ENCODE measurements at regions not wholly inside any gene's neighbourhood (a gene's known extent, or its start where the extent isn't known, plus 50 kb on each side); places are given as distances from the start of the nearest gene placed in this dataset.
"Not testable (repeated sequence)": the region's sequence is repeated elsewhere in the genome, so short reads cannot be mapped to it uniquely, and the experiment has no call there.

GRCh38 chr4:23966725-23967124, 76.9 kb upstream of the PPARGC1A start:
- no peak for DNase-seq (ENCODE audit: extremely low read depth in 1 of 11, low read depth in 9 of 11, low spot score in 4 of 11)

DNA sequence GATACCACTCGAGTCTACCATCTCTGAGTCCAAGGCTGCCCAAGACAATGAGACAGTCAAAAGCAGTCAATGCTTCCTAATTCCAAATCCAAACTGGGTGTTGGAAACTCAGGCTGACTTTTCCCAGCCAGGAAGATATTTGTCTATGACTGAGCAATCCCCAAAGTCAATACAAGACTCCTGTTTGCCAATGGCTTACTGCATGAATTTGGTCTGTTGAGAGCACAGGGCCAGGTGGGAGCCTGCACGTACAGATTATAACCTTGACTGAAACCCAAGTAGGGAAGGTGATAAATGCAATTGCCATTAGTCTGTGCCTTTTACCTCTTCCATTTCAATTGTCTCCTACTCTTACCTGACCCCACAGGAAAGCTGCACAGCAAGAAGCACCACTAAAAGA, 72.6 kb upstream of the PPARGC1A start:
- no peak for DNase-seq (ENCODE audit: extremely low read depth in 1 of 11, low read depth in 9 of 11, low spot score in 4 of 11)

GRCh38 chr4:23961395-23961794, 71.5 kb upstream of the PPARGC1A start:
- not testable (repeated sequence) for DNase-seq (ENCODE audit: extremely low read depth in 1 of 11, low read depth in 9 of 11, low spot score in 4 of 11)

DNA sequence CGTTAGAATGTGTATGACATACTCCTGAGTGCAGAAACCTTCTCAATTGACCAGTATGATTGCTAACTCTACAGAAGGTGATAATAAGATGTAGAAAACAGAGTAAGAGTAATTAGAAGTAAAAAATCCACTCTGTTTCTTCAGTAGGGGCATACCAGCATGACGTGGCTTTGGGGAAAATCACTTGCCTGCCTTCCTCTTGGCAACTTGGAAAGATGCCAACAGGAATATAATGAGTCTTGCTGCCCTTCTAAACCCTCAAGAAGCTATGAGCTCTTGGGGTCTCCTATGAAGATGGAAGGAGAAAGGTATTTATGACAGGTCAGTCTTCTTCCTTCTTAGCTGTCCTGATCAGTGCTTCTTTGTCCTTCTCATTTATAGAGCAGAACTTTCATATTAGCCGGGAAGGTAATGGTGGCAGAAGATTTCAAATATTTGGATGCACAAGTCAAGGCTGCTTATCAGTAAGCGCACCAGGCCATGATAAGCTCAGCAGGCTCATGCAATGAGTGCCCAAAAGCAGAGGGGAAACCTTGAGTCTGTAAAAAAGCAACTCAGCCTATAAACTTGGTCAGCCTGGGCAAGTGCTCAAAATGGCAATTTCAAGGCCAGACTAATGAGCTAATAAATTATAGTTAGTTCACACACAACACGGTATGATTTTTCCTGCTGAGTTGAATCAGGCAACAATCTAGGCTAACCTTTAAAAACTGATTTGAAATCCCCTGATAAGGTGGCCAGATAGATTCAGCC, 69.7 kb upstream of the PPARGC1A start:
- DNase-seq (ENCODE audit: extremely low read depth in 1 of 11, low read depth in 9 of 11, low spot score in 4 of 11), result no peak

DNA sequence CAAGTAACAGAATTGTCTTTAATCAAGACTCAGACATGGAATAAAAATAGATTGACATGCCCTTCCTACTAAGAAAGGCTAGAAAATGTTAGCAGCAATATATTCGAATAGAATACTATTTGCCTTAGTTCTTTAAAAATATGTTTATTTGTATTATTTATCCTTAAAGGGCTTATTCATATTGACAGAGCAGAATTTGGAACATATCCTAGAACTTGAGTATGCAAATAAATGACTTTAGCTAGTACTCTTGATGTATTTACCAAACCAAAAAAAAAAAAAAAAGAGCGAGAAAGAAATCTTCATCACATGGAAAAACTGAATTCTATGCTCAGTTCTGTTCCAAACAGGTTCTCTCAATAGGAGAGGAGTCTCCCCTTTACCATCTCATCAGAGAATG, 68.9 kb upstream of the PPARGC1A start:
- no peak for DNase-seq (ENCODE audit: extremely low read depth in 1 of 11, low read depth in 9 of 11, low spot score in 4 of 11)

GRCh38 chr4:23957465-23957864, 67.6 kb upstream of the PPARGC1A start:
- DNase-seq (ENCODE audit: extremely low read depth in 1 of 11, low read depth in 9 of 11, low spot score in 4 of 11), result no peak

GRCh38 chr4:23956601-23957364, 66.9 kb upstream of the PPARGC1A start:
- no peak for DNase-seq (ENCODE audit: extremely low read depth in 1 of 11, low read depth in 9 of 11, low spot score in 4 of 11)

DNA sequence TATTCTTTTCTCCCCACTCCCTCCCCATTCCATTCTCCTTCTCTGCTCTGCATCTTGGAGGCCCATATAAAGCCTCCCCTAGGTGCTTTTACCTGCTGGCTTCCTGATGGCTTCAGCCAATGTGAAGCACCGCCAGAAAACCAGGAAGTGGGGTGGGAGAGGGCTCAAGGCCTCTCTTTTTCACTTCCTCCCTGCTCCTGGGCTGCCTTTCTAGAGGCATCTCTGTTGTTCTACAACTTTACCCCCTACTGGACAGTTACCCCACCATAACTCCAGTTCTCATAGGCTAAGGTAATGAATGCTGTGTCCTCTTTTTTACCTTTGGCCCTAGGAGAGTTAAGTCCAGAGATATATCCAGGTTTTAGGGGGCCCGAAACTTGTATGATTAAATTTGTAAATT, 62.4 kb upstream of the PPARGC1A start:
- DNase-seq (ENCODE audit: extremely low read depth in 1 of 11, low read depth in 9 of 11, low spot score in 4 of 11), result no peak

- DNase-seq (ENCODE audit: extremely low read depth in 1 of 11, low read depth in 9 of 11, low spot score in 4 of 11), result no peak
Measured at GRCh38 chr4:23947826-23948225, 58.0 kb upstream of the PPARGC1A start.

DNA sequence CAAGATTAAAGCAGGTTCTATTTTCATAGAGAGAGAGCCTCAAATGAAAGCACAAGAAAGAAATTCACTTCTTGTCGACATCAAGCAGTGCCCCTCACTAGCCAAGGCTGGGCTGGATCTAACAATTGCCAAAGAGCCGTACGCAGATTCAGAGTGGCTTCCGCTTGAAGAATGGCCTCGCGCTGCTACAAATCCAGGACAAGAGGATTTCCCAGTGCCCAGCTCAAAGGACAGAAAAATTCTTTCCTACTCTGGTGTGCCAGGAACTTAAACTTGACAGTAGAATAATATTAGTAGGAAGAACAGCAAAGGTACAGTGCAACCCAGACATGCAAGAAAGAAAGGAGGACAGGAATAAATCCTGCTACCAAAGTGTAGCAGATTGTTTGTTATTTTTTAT, 56.5 kb upstream of the PPARGC1A start:
- DNase-seq (ENCODE audit: extremely low read depth in 1 of 11, low read depth in 9 of 11, low spot score in 4 of 11), result no peak

- no peak for DNase-seq (ENCODE audit: extremely low read depth in 1 of 11, low read depth in 9 of 11, low spot score in 4 of 11)
Measured at GRCh38 chr4:23945451-23946017, 55.7 kb upstream of the PPARGC1A start.

- DNase-seq (ENCODE audit: extremely low read depth in 1 of 11, low read depth in 9 of 11, low spot score in 4 of 11), result not testable (repeated sequence)
Measured at GRCh38 chr4:23944556-23944955, 54.7 kb upstream of the PPARGC1A start.

DNA sequence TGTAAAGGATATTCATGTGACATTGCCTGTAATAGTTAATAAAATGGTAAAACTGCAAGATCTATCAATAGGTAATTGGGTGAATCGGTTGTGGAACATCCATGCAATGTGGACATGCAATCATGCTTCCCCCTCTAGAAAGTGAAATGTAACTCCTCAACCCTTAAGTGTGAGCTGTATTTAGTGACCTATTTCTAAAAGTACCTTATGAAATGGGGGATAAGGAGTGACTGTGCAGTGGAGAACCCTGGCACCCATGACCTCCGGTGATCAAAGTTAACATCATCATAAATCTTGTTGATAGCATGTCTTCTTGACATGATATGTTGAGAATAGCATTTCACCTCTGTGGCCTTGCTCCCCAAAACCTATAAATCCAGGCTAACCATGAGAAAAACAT, 53.6 kb upstream of the PPARGC1A start:
- no peak for DNase-seq (ENCODE audit: extremely low read depth in 1 of 11, low read depth in 9 of 11, low spot score in 4 of 11)

DNA sequence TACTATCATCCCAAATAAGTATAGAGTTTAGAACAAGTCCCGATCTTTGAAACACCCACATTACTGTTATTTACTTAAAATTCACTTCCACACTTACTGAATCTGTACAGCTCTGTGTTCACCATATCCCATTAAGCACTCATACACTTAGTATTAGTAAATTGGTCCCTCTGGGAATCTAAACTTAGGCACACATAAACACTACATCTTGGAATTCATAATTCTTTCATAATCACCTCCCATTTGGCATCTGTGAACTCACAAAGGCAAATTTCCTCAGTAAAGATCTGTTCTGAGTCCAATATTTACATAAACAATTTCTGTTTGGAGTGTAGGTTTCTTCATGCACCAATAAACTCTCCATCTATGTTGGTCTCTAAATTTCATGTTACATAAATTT, 52.6 kb upstream of the PPARGC1A start:
- DNase-seq (ENCODE audit: extremely low read depth in 1 of 11, low read depth in 9 of 11, low spot score in 4 of 11), result no peak
